H54 (cell line): ENCODE measurements at regions not wholly inside any gene's neighbourhood (a gene's known extent, or its start where the extent isn't known, plus 50 kb on each side); places are given as distances from the start of the nearest gene placed in this dataset.

ENCODE experiments used
- DNase-seq: peaks from one replicate; pipeline ENCODE4 v3.0.0; 2011; ENCODE audit warnings: low spot score, mixed read lengths; ENCODE audit not compliant: insufficient read length
- FAIRE-seq: peaks from 3 replicates; lab custom pipeline; 2011; peaks lifted over from hg19 to GRCh38; lab: Jason Lieb, UNC
- POLR2A ChIP-seq: IDR thresholded peaks from 2 replicates; pipeline ENCODE4 v1.6.1; 2011; ENCODE audit warnings: low read depth, mild to moderate bottlenecking, low read length

- no peak for TF ChIP-seq POLR2A
- FAIRE-seq (no peak), DNase-seq (no peak)
These were observed 338.7 kb downstream of the C16orf95 start for GRCh38 chr16:86978445-86979030.

- no peak for FAIRE-seq
- DNase-seq = no peak
- TF ChIP-seq POLR2A = no peak
These were observed 338.1 kb downstream of the C16orf95 start for GRCh38 chr16:86979061-86979460.

- DNase-seq = no peak
- no peak for FAIRE-seq
- TF ChIP-seq POLR2A = no peak
These were observed 337.1 kb downstream of the C16orf95 start for GRCh38 chr16:86979984-86980553.

- no peak for TF ChIP-seq POLR2A
- no peak for FAIRE-seq
- DNase-seq = no peak
These were observed 336.5 kb downstream of the C16orf95 start for GRCh38 chr16:86980644-86981043.

GRCh38 chr16:86982347-86982596 lies 334.9 kb downstream of the C16orf95 start:
- FAIRE-seq (no peak), DNase-seq (no peak)
- TF ChIP-seq POLR2A = no peak

GRCh38 chr16:86982912-86983311 lies 334.3 kb downstream of the C16orf95 start:
- TF ChIP-seq POLR2A = no peak
- FAIRE-seq (no peak), DNase-seq (no peak)

GRCh38 chr16:86983621-86984020 lies 333.6 kb downstream of the C16orf95 start:
- no peak for TF ChIP-seq POLR2A
- FAIRE-seq = no peak
- no peak for DNase-seq

- no peak for TF ChIP-seq POLR2A
- no peak for FAIRE-seq
- DNase-seq = no peak
These were observed 332.8 kb downstream of the C16orf95 start for GRCh38 chr16:86984343-86984742.

GRCh38 chr16:86984991-86985647 lies 332.1 kb downstream of the C16orf95 start:
- FAIRE-seq = no peak
- no peak for DNase-seq
- TF ChIP-seq POLR2A = no peak

GRCh38 chr16:86985648-86986015 lies 331.6 kb downstream of the C16orf95 start:
- no peak for DNase-seq
- no peak for TF ChIP-seq POLR2A
- no peak for FAIRE-seq

GRCh38 chr16:86986136-86986535 lies 331.1 kb downstream of the C16orf95 start:
- no peak for TF ChIP-seq POLR2A
- FAIRE-seq (no peak), DNase-seq (no peak)

- no peak for FAIRE-seq
- no peak for TF ChIP-seq POLR2A
- no peak for DNase-seq
These were observed 330.2 kb downstream of the C16orf95 start for GRCh38 chr16:86986809-86987487.

- DNase-seq = no peak
- FAIRE-seq = no peak
- TF ChIP-seq POLR2A = no peak
These were observed 329.2 kb downstream of the C16orf95 start for GRCh38 chr16:86987746-86988670.

GRCh38 chr16:86988920-86989696 lies 328.1 kb downstream of the C16orf95 start:
- FAIRE-seq (no peak), DNase-seq (no peak)
- no peak for TF ChIP-seq POLR2A
